LHCN-M2 (cell line): ENCODE measurements at regions not wholly inside any gene's neighbourhood (a gene's known extent, or its start where the extent isn't known, plus 50 kb on each side); places are given as distances from the start of the nearest gene placed in this dataset.
A peak's percentile ranks its signal among the peaks of the same experiment; 100 is the strongest.

Source experiments
- DNase-seq: peaks from one replicate; pipeline ENCODE4 v3.0.0-alpha.2; 2012; ENCODE audit warnings: low read depth

DNA sequence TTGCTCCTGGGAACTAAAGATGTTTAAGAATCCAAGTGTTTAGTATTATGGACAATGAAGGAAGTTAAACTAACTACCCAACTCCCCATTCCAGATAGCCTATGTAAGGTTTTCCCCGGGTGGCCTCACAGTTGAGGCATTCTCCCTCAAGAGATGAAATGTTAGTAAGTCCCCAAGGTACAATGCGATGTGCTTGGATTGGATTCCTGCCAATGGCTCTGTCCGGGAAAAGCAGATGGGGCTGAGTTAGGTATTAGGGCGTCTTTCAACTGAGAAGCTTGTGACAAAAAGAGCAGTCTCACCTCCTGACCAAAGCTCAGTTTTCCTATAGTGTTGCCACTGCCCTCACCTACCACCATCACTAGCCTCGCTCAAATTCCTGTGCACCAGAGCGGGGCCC lies 64.8 kb upstream of the E2F7 start:
- DNase-seq: peak; percentile 40

DNA sequence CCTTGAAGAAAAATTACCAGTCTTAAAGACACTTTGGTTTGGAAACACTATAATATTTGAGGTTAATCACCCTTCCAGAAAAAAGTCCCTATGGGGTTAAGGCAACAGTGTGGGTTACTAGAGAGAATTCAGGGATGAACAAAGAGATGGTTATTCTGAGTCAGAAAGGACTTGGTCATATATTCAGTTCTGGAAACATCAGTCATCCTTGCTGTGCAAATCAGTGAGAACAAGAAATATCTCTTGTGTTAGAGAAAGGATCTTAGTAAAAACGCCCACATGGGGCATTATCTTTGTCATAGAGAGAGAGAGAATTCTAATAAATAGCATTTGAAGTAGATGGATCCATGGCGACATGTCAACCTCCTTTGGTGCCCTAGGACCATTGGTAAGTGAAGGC lies 59.4 kb upstream of the E2F7 start:
- DNase-seq: peak; percentile 89

DNA sequence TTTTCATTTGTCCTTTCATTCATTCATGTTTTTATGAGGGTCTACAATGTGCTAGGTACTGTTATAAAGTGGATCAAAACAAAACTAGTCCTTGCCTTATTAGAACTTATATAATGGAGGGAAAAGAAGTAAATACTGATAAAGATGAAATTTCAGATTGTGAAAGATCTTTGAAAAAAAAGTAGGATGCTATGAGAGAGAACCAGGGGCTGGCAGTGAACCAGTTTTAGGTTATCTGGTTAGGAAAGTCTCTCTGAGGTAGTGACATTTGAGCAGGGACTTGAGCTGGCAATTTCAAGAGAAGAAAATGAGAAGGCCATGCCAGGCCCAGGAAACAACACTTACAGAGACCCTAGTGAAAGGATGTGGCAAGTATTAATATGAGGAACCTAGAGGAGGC lies 57.3 kb upstream of the E2F7 start:
- no peak for DNase-seq

DNA sequence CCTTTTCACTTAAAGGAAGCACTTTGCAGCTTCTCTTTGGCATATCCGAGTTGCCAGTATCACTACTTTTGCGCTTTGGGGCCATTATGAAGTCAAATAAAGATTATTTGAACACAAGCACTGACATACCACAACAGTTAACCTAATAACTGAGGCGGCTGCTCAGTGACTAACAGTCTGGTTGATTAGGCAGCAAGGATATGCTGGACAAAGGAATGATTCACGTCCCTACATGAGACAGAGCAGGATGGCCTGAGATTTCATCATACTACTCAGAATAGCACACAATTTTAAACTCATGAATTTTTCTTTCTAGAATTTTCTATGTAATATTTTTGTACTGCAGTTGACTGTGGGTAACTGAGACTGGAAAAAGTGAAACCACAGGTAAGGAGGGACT lies 56.9 kb upstream of the E2F7 start:
- DNase-seq: peak; percentile 96

DNA sequence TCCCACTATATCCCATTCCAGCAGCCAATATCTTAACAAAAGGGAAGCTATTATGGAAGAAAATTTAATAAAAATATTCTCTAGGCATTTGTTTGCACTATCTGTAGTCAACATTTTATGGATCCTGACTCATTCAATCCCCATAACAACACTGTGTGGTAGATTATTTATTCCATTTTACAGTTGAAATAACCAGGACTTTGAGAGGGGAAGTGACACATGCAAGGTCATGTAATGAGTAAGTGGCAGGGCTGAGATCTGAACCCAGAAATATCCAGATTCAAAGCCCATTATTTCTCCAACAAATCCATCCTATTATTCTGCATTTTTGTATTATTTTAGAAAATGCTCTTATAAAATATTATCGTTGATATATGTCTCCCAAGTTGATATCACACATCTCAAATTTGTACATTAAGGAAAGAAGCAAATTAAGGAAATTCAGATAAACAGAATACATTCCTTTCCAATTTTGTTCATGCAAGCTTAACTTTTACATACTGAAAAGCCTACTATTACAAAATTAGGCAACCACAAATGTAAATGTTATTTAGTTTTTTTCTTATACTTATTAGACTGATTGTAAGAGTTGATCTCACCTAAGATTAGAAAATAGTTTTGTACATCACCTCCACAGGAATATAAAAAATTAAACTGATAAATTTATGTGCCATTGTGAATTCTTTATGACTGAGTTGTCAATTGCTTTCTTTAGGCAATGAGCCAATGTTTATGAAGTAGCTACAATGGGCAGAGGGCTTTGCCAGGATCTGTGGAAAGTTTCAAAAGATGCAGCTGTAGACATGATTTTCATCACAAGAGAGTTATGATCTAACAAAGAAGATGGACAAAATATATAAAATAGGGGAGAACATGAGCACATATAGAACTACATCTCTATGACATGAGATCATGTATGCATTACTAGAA lies 55.1 kb upstream of the E2F7 start:
- DNase-seq: peak; percentile 89

DNA sequence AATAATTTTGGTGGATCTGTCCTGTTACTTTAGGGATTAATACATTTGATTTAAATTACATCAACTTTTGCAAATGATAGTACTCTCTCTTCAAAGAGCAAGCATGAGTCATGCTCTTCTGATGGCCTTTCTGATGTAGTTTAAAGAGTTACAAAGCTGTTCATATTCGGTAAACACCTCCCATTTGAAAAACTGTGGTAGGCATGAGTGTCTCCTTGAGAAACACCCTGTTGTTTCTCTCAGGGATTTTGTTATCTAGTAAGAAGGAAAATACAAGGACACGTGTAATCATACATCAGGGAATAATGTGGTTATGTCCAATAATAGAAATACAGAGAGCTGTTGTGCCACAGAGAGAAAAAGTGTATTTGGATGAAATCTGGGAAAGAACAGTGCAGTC lies 53.3 kb upstream of the E2F7 start:
- DNase-seq: peak; percentile 78

DNA sequence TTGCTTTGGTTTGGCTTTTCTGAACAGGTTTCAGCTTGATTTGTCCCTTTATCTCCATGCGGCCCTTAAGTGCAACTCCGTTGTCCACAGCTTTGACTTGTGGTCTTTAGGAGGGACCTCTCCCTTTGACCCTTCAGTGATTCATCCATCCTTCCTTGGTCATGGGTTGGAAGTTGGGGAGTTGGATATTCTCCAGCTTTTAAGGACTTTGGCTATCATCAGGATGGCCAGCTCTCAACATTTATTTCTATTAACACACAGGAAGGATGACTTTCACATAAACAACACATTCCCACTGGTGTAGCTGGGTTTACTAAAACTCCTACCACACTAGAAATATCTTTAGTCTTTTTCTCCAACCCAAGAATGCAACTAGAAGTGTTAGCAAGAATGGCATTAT lies 50.9 kb upstream of the E2F7 start:
- peak; percentile 83 for DNase-seq

DNA sequence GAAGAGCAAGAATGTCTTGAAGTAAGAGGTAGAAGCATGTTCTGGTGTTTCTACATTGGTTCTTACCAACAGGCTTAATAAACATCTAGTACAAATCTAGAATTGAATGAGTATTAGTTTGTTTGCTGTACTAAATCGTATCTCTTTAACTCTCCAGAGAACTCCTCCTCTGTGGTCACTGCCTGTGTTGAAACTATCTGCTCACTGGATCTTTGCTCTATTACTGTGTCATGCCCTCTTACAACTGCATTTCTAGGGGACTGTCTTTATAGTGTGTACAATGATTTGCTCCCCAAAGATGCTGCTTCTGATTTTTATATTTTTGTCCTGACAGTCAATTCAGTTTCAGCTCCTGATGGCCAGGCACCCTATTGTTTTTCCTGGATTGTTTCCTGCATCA lies 50.1 kb upstream of the E2F7 start:
- peak; percentile 53 for DNase-seq
